IMR-90 (cell line): ENCODE measurements at regions not wholly inside any gene's neighbourhood (a gene's known extent, or its start where the extent isn't known, plus 50 kb on each side); places are given as distances from the start of the nearest gene placed in this dataset.

Source experiments
- ATAC-seq: fragments of 200-7000 bp; cut with Tn5 transposase; 2 replicates; pipeline ENCODE4 v1.9.1; 2020; ENCODE audit warnings: low read depth, mild to moderate bottlenecking, moderate library complexity
- BruUV-seq: library from RNA; stranded (reverse); fragments of 400-500 nt; replicated peaks from 2 replicates; lab custom pipeline; 2021; lab: Mats Ljungman, UMichigan
- CTCF ChIA-PET: fragments of 300-600 bp; formaldehyde crosslinking; extraction: SDS; loops from one replicate; lab custom pipeline; 2021; ENCODE audit warnings: antibody characterized with exemption; lab: Yijun Ruan, JAX
- POLR2A ChIA-PET: fragments of 300-600 bp; sonication (Branson Sonifier 250); formaldehyde crosslinking; loops from one replicate; lab custom pipeline; 2022; ENCODE audit warnings: antibody characterized with exemption; ENCODE audit not compliant: unreplicated experiment; lab: Charles Lee
- DNase-seq: peaks from one replicate; pipeline ENCODE4 v3.0.0; 2013
- H2AFZ ChIP-seq: replicated peaks from 2 replicates; pipeline ENCODE3; 2013; ENCODE audit warnings: low read length, mild to moderate bottlenecking; ENCODE audit not compliant: poor library complexity
- H2AK5ac ChIP-seq: 2 replicates; pipeline ENCODE4 v1.6.1; 2013; ENCODE audit warnings: low read depth, low read length, inconsistent platforms
- H2AK9ac ChIP-seq: replicated peaks from 2 replicates; pipeline ENCODE3; 2013; ENCODE audit warnings: mild to moderate bottlenecking, low read depth, low read length, moderate library complexity; ENCODE audit not compliant: poor library complexity
- H2BK120ac ChIP-seq: 2 replicates; pipeline ENCODE4 v1.6.1; 2013; ENCODE audit warnings: low read depth, low read length, inconsistent platforms
- H2BK15ac ChIP-seq: 3 replicates; pipeline ENCODE4 v1.6.1; 2013; ENCODE audit warnings: low read depth, low read length, inconsistent platforms
- H2BK20ac ChIP-seq: 2 replicates; pipeline ENCODE4 v1.6.1; 2013; ENCODE audit warnings: low read depth, mild to moderate bottlenecking, inconsistent platforms, low read length, moderate library complexity
- H2BK5ac ChIP-seq: 2 replicates; pipeline ENCODE4 v1.6.1; 2013; ENCODE audit warnings: mild to moderate bottlenecking, low read depth, low read length, inconsistent platforms; ENCODE audit not compliant: poor library complexity, severe bottlenecking
- H3K14ac ChIP-seq: replicated peaks from 2 replicates; pipeline ENCODE4 v1.6.1; 2013; ENCODE audit warnings: low read depth, low read length, inconsistent platforms
- H3K18ac ChIP-seq: 2 replicates; pipeline ENCODE4 v1.6.1; 2013; ENCODE audit warnings: low read depth, low read length, control low read depth
- H3K23ac ChIP-seq: 2 replicates; pipeline ENCODE4 v1.6.1; 2013; ENCODE audit warnings: low read depth, low read length, inconsistent platforms
- H3K27ac ChIP-seq: 2 replicates; pipeline ENCODE4 v1.5.1; 2013; ENCODE audit warnings: mild to moderate bottlenecking, control low read depth, low read length; ENCODE audit not compliant: insufficient read depth
- H3K27me3 ChIP-seq: 2 replicates; pipeline ENCODE4 v1.6.1; 2013; ENCODE audit warnings: low read length; ENCODE audit not compliant: control insufficient read depth, insufficient read depth
- H3K36me3 ChIP-seq: 2 replicates; pipeline ENCODE4 v1.6.1; 2013; ENCODE audit warnings: low read length, mixed read lengths; ENCODE audit not compliant: control insufficient read depth, insufficient read depth
- H3K4ac ChIP-seq: 2 replicates; pipeline ENCODE4 v1.6.1; 2013; ENCODE audit warnings: low read depth, low read length, inconsistent platforms
- H3K4me1 ChIP-seq: 2 replicates; pipeline ENCODE4 v1.6.1; 2013; ENCODE audit warnings: low read length, mixed read lengths; ENCODE audit not compliant: control insufficient read depth, insufficient read depth
- H3K4me2 ChIP-seq: 2 replicates; pipeline ENCODE4 v1.6.1; 2013; ENCODE audit warnings: low read depth, mild to moderate bottlenecking, control low read depth, low read length, moderate library complexity
- H3K4me3 ChIP-seq: 2 replicates; pipeline ENCODE4 v1.5.1; 2013; ENCODE audit warnings: low read depth, mild to moderate bottlenecking, control low read depth, low read length, moderate library complexity; ENCODE audit not compliant: insufficient read depth
- H3K56ac ChIP-seq: 2 replicates; pipeline ENCODE4 v1.6.1; 2013; ENCODE audit warnings: low read length, inconsistent platforms; ENCODE audit not compliant: insufficient read depth; ENCODE audit errors: extremely low read depth
- H3K79me1 ChIP-seq, 2 experiments: 2 replicates each; pipeline ENCODE4 v1.6.1; 2013; ENCODE audit warnings: low read length in 2 of 2, inconsistent platforms in 1 of 2, low read depth in 1 of 2
- H3K9ac ChIP-seq: 2 replicates; pipeline ENCODE4 v1.6.1; 2013; ENCODE audit warnings: low read depth, low read length, control low read depth
- H3K9me1 ChIP-seq: 2 replicates; pipeline ENCODE4 v1.6.1; 2013; ENCODE audit warnings: low read length, inconsistent platforms; ENCODE audit not compliant: insufficient read depth
- H3K9me3 ChIP-seq: 2 replicates; pipeline ENCODE4 v1.6.1; 2013; ENCODE audit warnings: low read length; ENCODE audit not compliant: control insufficient read depth, insufficient read depth
- H4K20me1 ChIP-seq: 2 replicates; pipeline ENCODE4 v1.6.1; 2013; ENCODE audit warnings: low read length, inconsistent platforms; ENCODE audit not compliant: insufficient read depth
- H4K5ac ChIP-seq: 2 replicates; pipeline ENCODE4 v1.6.1; 2013; ENCODE audit warnings: mild to moderate bottlenecking, low read depth, low read length, control low read depth
- H4K8ac ChIP-seq, 2 experiments: 2 replicates each; pipeline ENCODE4 v1.6.1; 2013; ENCODE audit warnings: low read depth in 2 of 2, low read length in 2 of 2, control low read depth in 1 of 2, inconsistent platforms in 1 of 2
- H4K91ac ChIP-seq: 2 replicates; pipeline ENCODE4 v1.6.1; 2013; ENCODE audit warnings: low read depth, low read length, inconsistent platforms; ENCODE audit not compliant: insufficient read depth
- CEBPB ChIP-seq: IDR thresholded peaks from 2 replicates; pipeline ENCODE4 v1.6.1; 2012; ENCODE audit warnings: low read depth, low read length, improper control_type of control experiment
- CHD1 ChIP-seq: IDR thresholded peaks from 2 replicates; pipeline ENCODE4 v1.6.1; 2012; ENCODE audit warnings: low read depth, low read length, improper control_type of control experiment
- FOS ChIP-seq: fragments of 150-350 bp; IDR thresholded peaks from 2 replicates; pipeline ENCODE4 v1.6.1; 2016; ENCODE audit warnings: low read depth, low read length
- MAFK ChIP-seq: IDR thresholded peaks from 2 replicates; pipeline ENCODE4 v1.6.1; 2012; ENCODE audit warnings: low read depth, low read length, improper control_type of control experiment
- MXI1 ChIP-seq: IDR thresholded peaks from 2 replicates; pipeline ENCODE4 v1.6.1; 2012; ENCODE audit warnings: low read depth, mild to moderate bottlenecking, low read length, moderate library complexity, borderline replicate concordance
- NFE2L2 ChIP-seq: fragments of 150-350 bp; IDR thresholded peaks from 2 replicates; pipeline ENCODE4 v1.6.1; 2016; ENCODE audit warnings: low read depth, mild to moderate bottlenecking, low read length
- RAD21 ChIP-seq: IDR thresholded peaks from 2 replicates; pipeline ENCODE4 v1.6.1; 2012; ENCODE audit warnings: low read length, improper control_type of control experiment
- RFX5 ChIP-seq: IDR thresholded peaks from 2 replicates; pipeline ENCODE4 v1.8.0; 2012; ENCODE audit warnings: low read depth, mild to moderate bottlenecking, low read length, moderate library complexity
- USF2 ChIP-seq: fragments of 150-350 bp; IDR thresholded peaks from 2 replicates; pipeline ENCODE4 v1.6.1; 2017; ENCODE audit warnings: mild to moderate bottlenecking, antibody characterized with exemption, low read length, low read depth
- WGBS, 2 experiments: methylation state at CpG; one replicate each; pipeline versions ENCODE4 v1.1.5 to v1.1.7; 2013; ENCODE audit warnings: missing lambda C conversion rate in 2 of 2; ENCODE audit not compliant: insufficient read length in 1 of 2; ENCODE audit errors: extremely low coverage in 2 of 2; 5-methylcytosine and 5-hydroxymethylcytosine counted together
- dilution Hi-C: fragments of 300-500 bp; cut with HindIII; formaldehyde crosslinking; loops from one replicate; pipeline ENCODE4 v1.14.3; 2018; ENCODE audit warnings: low sequenced_read_pairs; ENCODE audit not compliant: unreplicated experiment
- in situ Hi-C: fragments of 300-500 bp; cut with MboI; formaldehyde crosslinking; loops from 3 replicates; pipeline ENCODE4 v1.14.3; 2019; ENCODE audit warnings: low sequenced_read_pairs, inconsistent platforms, mixed read lengths
- intact Hi-C: fragments of 100-400 bp; cut with micrococcal nuclease; formaldehyde crosslinking; loops from 2 replicates; pipeline ENCODE4 v1.10.0; 2022

- no peak overlapping the region for H2BK120ac ChIP-seq
These were observed 193.8 kb upstream of the JUN start for GRCh38 chr1:58977598-58977997.

More at GRCh38 chr1:58977598-58977997, 193.8 kb upstream of the JUN start:
- Histone ChIP-seq H3K14ac (no peak overlapping the region), H2AK9ac (no peak overlapping the region), H3K27me3 (no peaks in the 10 kb centered on the region; the same call in 1 of the 2 replicates), H3K18ac (no peak overlapping the region), H4K91ac (no peak overlapping the region), H3K9me3 (no peaks in the 10 kb centered on the region), H3K27ac (no peak overlapping the region), H4K20me1 (no peaks in the 10 kb centered on the region), H3K79me1 (no peaks in the 10 kb centered on the region), H4K5ac (no peak overlapping the region), H2BK5ac (no peak overlapping the region), H2AFZ (no peak overlapping the region), H2BK20ac (no peak overlapping the region), H2AK5ac (no peak overlapping the region), H3K4me1 (peaks cover 3% of the 10 kb centered on the region; the same call in 1 of the 2 replicates), H3K4me2 (no peak overlapping the region), H3K4ac (no peak overlapping the region), H3K36me3 (no peaks in the 10 kb centered on the region), H2BK15ac (no peak overlapping the region), H4K8ac (no peak overlapping the region), H3K9ac (no peak overlapping the region), H3K56ac (no peak overlapping the region), H3K4me3 (no peak overlapping the region), H3K23ac (no peak overlapping the region), H3K9me1 (no peaks in the 10 kb centered on the region)
- in situ Hi-C loops (no loop called here), intact Hi-C loops (no loop called here), dilution Hi-C loops (no loop called here)
- DNase-seq, result no peak
- no peak for ATAC-seq
- TF ChIP-seq RAD21 (no peak), USF2 (no peak), NFE2L2 (no peak), CHD1 (no peak), CEBPB (no peak), MAFK (peak; percentile 95), RFX5 (no peak), FOS (no peak), MXI1 (no peak)
- BruUV-seq, result no TSS peak
- no CpG with 5 or more reads among the region's 1 CpG for WGBS, 2 experiments
- CTCF ChIA-PET, result interaction anchor here (1.2 kb wide), 1 partner anchor 8 kb away, joined by 4 read pairs; no protein-coding TSS in a partner anchor
- POLR2A ChIA-PET, result no interaction called here
